Ramos (cell line): ENCODE measurements at regions not wholly inside any gene's neighbourhood (a gene's known extent, or its start where the extent isn't known, plus 50 kb on each side); places are given as distances from the start of the nearest gene placed in this dataset.

Experiments
- in situ Hi-C: fragments of 300-500 bp; cut with MboI; formaldehyde crosslinking; loops from one replicate; pipeline ENCODE4 v1.14.3; 2022; ENCODE audit warnings: low sequenced_read_pairs; ENCODE audit not compliant: unreplicated experiment

- in situ Hi-C loops: loop anchor here (25.0 kb wide), 1 partner anchor 255 kb away; no protein-coding TSS in a partner anchor
Observed at GRCh38 chr2:190782264-190782663, 98.4 kb upstream of the GLS start.

DNA sequence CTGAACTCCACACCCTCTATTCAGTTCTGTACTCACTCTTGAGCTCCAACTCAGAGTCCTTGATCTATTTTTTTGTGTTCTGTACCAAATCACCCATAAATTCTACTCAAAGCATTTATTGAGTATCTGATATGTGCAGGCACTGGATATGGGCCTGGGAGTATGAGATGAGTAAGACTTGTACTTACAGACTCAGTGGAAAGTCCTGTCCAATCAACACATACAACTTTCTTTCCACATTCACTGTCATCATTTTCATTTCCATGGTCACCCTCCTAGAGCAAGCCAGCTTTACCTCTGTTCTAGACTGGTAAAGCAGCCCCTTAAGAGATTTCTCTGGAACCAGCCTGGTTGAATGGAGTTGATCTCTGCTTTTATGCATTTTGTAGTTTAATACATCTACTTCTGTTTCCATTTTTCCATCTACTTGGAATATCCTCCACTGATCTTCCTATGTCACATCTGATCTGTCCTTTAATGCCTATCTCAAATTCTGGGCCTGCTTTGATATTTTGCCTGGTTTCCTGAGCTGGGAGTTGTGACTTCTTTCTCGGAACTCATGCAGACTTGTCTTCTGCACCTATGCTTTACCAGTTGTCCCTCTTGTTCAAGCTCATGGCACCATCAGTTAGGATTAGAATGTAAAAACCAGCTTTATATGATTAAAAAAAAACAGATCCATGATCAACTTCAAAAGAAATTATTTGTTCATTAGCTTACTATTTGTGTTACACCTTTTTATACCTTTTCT is 96.9 kb upstream of the GLS start:
- in situ Hi-C loops: loop anchor here (25.0 kb wide), 1 partner anchor 254 kb away; no protein-coding TSS in a partner anchor

DNA sequence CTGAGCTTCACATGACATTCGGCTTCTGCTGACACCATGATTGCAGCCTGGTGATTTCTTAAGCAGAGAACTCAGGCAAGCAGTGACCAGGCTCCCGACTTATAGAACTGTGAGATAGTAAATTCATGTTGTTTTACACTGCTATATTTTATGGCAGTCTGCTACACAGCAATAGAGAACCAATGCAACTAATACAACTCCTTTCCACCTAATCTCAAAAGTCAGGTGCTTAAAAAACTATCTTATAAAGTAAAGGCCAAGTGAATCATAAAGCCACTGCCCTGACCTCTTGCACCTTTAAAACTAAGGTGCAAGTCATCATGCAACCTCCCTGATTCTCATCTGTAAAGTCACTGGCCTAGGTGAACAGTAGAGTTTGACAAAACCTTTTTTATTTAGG is 95.3 kb upstream of the GLS start:
- in situ Hi-C loops: loop anchor here (25.0 kb wide), 1 partner anchor 252 kb away; no protein-coding TSS in a partner anchor

GRCh38 chr2:190786404-190787166 is 94.0 kb upstream of the GLS start:
- in situ Hi-C loops: loop anchor here (25.0 kb wide), 1 partner anchor 251 kb away; no protein-coding TSS in a partner anchor

- in situ Hi-C loops: loop anchor here (25.0 kb wide), 1 partner anchor 250 kb away; no protein-coding TSS in a partner anchor
Observed at GRCh38 chr2:190787743-190788235, 92.8 kb upstream of the GLS start.

DNA sequence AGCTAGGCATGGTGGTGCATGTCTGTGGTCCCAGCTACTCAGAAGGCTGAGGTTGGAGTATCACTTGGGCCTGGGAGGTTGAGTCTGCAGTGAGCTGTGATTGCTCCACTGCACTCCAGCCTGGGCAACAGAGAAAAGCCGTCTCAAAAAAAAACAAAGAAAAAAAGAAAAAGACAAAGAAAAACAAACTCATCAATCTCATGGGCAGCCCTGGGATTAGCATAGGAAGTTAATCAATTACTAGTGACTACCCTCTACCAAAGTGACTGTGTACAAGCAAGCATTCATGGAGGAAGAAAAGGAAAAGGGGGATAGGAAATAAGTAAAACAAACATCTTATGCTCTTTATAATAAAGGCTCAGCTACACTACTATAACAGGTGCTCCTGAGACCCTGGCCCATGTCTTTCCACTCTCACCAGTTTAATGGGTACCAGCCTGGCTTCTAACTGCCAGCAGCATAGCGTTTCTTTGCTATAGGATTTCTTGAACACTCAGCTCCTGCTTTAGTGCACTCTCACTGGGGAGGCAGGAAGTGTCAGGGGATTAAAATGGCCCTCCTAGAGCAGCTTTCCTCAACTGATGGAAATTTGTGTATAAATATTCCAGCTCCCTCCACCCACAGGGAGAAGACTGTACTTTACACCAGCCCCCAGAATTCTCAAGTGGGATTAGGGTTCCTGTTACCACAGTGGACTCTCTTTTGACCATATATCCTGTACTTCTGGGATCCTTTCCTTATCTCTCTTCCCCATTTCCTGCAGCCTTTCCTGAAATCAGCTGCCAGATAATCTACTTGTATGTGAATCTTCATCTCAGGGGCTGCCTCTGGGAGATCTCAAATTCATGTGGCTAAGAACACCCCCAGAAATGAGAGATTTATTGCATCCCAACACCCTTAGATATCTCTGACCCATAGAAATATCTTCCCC is 91.3 kb upstream of the GLS start:
- in situ Hi-C loops: loop anchor here (25.0 kb wide), 1 partner anchor 248 kb away; no protein-coding TSS in a partner anchor

DNA sequence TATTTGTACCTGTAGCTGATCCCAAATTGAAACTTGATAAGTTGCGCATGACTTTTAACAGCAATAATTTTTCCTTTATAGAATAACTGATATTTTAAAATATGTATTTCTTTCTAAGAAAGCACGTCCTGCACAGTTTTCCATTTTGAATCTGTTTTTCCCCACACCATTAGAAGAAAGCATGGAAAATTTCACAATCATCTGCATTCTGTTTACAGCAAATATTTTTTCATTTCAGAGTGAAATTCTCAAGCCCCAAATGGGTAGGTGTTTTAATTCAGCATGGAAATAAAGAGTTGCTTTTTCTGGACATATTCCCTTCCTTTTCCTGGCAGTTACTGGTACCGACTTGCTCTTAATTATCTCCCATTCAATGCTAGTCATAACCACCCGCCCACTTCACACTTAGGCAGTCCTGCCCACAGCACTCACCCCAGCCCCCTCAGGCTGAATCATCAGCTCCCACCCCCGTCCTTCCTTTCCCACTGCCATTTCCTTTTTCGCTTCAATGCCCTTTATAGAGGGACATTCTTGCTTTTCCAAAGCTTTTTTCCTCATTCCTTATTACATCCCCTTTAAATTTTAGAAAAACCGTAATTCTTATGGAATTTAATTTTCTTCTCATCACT is 89.2 kb upstream of the GLS start:
- in situ Hi-C loops: loop anchor here (25.0 kb wide), 1 partner anchor 246 kb away; no protein-coding TSS in a partner anchor

- in situ Hi-C loops: loop anchor here (25.0 kb wide), 1 partner anchor 245 kb away; no protein-coding TSS in a partner anchor
Observed at GRCh38 chr2:190791976-190792575, 88.5 kb upstream of the GLS start.

DNA sequence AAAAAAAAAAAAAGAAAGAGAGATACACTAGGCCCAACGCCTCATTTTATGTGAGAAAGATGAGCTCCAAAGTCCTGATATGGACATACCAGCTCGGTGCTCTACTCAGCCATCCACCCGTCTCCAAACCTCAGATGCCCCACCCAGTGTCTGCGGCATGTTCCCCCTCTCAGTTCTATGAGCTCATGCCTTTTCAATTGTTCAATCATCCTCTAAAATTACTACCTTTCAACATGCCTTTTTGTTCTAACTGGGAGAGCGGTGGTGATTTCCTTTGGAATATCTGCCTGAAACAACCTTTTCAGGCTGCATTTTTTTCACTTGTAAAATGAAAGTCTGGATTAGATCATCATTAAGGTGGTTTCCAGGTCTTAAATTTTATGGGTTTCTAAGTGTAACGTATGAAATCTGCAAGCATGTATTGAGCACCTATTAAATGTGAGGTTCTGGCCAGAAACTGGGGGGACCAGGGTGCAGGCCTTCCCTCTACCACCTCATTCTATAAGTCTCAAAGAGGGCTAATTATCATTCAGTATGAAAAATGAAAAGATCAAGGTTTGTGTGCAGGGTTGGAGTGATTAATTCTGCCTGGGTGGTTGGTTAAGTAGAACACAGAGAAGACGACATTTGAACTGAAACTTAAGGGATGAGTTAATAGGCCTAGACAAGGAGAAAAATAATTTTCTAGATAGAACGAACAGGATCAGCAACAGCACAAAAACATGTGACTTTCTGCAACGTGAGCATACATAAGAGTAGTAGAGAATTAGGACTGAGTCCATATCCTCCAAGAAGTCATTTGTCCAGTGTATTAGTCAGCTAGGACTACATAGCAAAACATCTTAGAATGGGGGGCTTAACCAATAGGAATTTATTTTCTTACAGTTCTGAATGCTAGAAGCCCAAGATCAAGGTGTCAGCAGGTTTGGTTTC is 87.4 kb upstream of the GLS start:
- in situ Hi-C loops: loop anchor here (25.0 kb wide), 1 partner anchor 244 kb away; no protein-coding TSS in a partner anchor

GRCh38 chr2:190794377-190794776 is 86.2 kb upstream of the GLS start:
- in situ Hi-C loops: loop anchor here (25.0 kb wide), 1 partner anchor 243 kb away; no protein-coding TSS in a partner anchor

DNA sequence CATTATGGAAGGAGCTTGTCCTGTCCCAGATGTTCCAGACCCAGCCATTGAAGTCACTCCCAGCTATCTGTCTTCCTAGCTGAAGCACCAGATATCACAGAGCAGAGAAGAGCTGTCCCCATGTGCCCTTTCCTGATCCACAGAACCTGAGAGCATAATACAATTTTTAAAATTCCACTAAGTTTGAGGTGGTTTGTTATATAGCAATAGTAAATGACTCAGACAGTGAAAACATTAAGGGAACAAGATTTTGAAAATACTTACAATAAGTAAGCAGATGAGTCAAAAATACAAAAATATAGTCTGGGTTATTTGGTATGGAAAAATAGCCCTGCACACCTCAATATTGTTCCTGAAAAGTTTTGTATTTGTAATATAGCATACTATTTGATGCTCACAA is 85.8 kb upstream of the GLS start:
- in situ Hi-C loops: loop anchor here (25.0 kb wide), 1 partner anchor 243 kb away; no protein-coding TSS in a partner anchor

DNA sequence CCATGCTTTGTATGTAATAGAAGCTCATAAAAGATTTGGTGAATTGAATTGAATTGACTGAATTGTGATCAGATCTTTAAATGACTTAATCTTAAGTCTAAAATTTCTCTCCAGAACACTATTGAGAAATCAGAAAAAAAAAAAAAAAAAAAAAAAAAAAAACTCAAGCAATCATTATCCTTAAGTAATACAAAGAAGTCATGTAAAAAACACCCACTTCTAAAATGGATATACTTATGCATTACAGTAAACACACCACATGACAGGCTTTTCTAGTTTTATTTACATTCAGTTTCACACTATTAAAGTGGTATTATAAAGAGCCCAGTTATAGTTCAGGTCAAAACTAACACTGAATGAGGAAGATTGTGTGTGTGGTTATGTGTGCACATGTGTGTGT is 84.9 kb upstream of the GLS start:
- in situ Hi-C loops: loop anchor here (25.0 kb wide), 1 partner anchor 242 kb away; no protein-coding TSS in a partner anchor

- in situ Hi-C loops: loop anchor here (25.0 kb wide), 1 partner anchor 237 kb away; no protein-coding TSS in a partner anchor
Observed at GRCh38 chr2:190799999-190800398, 80.6 kb upstream of the GLS start.

GRCh38 chr2:190800528-190800927 is 80.1 kb upstream of the GLS start:
- in situ Hi-C loops: no loop called here

DNA sequence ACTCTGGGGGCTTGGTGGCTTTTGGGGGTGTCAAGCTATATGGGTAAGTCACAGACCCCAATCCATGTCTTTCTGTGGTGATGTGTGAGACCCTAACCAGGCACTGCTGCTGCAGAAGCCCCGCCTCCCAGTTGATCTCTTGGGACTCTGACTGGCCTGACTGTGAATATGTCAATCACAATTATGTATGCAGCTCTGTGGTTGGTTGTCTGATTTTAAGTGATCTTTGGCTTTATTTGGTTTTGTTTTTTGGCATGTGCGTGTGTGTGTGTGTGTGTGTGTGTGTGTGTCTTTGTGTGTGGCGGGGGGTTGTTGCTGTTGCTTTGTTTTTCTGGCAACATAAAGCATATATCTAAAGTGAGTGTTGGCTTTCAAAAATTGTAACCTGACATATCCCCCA is 78.5 kb upstream of the GLS start:
- in situ Hi-C loops: no loop called here

DNA sequence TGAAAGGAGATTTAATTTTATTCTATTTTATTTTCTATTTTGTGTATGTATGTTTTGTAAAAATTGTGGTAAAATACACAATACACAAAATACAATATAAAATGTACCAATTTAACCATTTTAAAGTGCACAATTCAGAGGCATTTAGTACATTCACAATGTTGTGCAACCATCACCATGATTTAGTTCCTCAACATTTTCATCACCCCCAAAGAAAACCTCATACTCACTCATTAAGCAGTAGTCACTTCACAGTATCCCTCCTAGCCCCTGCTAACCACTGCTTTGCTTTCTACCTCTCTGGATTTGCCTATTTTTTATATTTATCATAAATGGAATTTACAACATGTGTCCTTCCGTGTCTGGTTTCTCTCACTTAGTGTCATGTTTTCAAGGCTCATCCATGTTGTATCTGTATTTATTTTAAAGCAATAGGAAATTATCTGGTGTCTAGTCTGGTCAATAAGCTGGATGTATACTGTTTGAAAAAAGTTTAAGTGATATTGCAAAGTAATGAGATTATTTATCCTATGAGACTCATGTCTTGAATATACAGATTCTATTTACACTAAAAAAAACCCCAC is 77.9 kb upstream of the GLS start:
- in situ Hi-C loops: no loop called here

- in situ Hi-C loops: no loop called here
Observed at GRCh38 chr2:190804182-190804795, 76.3 kb upstream of the GLS start.
